Endometrial microvascular endothelial cells (primary cell): ENCODE measurements at regions not wholly inside any gene's neighbourhood (a gene's known extent, or its start where the extent isn't known, plus 50 kb on each side); places are given as distances from the start of the nearest gene placed in this dataset.

ENCODE experiments used
- in situ Hi-C: cut with HindIII; loops from 2 replicates; pipeline ENCODE4 v1.10.0; 2017; ENCODE audit warnings: low sequenced_read_pairs, low pct_unique_long_range_greater_than_20kb; ENCODE audit errors: inconsistent ontology term

DNA sequence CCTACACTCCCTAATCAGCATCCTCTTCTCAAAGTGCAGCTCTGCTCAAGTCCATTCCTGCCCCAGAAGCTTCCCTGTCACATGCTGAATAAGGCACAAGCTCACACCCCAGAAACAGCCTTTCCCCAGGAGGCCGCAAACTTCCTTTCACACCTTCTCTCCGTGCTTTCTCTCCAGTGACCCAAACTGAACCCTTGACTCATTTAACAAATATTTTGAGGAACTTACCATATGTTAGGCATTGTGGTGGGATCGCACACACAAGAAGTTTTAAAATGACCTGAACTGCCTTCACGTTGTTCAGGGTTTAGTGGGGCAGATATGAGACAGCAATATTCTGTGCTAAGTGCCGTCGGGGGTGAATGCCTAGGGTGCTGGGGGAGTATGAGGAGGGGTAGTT is 161.3 kb downstream of the INSIG2 start:
- in situ Hi-C loops, result loop anchor here (25.0 kb wide), 1 partner anchor 613 kb away; no protein-coding TSS in a partner anchor

DNA sequence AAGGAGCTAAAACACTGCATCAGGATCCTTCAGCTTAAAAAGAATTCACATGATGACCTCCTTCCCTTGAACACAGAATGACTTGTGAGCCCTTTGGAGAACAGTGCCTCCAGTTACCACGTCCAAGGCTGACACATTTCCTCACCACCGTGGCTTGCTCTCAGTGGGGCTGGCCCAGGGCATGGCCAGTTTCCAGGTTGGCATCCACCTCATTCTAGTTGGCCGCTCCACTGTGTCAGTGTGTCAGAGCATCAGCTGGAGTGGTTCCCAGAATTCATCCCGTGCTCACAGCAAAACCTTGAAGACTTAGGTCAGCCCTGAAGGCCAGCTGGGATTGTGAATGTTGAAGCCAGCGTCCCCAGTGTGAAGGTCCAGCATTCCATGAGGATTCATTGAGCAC is 158.5 kb downstream of the INSIG2 start:
- in situ Hi-C loops, result loop anchor here (25.0 kb wide), 1 partner anchor 616 kb away; no protein-coding TSS in a partner anchor

DNA sequence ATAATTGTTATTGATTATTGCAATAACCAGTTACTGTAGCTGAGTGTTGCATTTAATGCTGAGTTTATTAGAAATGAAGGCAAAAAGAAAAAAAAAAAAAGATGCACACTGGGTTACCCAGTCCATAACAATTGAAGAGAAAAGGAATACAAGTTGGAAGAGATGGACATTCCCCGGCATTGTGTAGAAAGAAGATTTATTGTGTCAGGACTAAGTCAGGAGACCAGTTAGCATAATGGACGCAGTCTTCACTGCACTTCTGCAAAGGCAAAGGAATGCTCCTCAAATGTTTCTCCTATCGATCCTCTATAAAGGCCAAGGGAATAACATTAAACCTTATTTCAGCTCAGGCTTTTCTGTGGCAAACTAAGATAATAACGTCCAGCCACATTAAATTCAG is 157.8 kb downstream of the INSIG2 start:
- in situ Hi-C loops, result loop anchor here (25.0 kb wide), 1 partner anchor 616 kb away; no protein-coding TSS in a partner anchor

DNA sequence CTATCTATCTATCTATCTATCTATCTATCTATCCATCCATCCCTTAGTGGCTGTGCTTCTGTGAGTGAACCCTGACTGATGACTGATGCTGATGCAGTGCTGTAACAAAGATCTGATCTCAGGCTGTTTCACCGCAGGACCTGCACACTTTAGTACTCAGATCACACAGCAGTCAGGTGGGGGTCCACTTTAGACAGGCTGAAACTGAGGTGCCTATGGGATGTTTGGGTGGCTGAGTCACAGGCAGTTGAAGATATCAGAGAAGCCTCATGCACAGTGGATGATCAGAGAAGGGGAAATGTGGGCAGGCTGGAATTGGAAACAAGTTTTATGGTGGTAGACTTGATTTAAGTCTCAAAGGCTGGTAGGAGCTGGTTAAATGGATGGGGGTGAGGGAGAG is 156.4 kb downstream of the INSIG2 start:
- in situ Hi-C loops, result loop anchor here (25.0 kb wide), 1 partner anchor 618 kb away; no protein-coding TSS in a partner anchor

DNA sequence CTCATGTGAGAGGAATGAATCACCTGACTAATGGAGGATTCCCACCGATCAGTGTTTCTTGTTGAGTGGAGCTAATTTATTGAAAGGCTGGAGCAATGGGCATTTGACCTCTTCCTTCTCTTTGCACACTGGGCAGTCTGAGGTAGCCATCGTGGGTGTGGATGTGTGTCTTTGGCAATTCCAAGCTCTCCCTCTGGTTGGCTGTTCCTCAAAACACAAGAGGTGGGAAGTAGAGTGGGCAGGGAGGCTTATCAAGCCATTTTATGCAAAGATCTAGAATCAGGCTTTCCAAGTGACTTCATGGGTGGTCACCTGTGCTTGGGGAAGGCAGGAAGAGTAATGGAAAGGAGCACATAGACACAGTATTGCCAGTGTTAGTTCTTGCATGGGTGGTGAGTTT is 154.8 kb downstream of the INSIG2 start:
- in situ Hi-C loops, result loop anchor here (25.0 kb wide), 1 partner anchor 619 kb away; no protein-coding TSS in a partner anchor

DNA sequence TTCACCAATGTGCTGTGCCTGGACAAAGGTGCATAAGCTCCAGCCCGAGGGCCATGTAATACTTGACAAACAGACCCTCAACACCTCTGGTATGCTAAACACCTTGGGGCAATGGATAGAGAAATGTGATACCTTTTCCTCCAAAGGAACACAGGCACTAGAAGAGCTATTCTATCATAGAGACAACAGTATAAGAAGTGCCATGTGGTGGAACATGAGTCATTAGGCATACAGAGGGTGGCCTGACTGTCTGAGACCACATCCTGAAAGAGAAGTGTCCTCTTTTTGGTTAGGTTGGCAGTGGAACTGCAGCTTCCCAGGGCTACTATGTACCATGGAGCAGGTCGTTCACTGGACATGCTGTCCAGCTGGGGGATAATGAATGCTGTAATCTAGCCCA is 153.9 kb downstream of the INSIG2 start:
- in situ Hi-C loops, result loop anchor here (25.0 kb wide), 1 partner anchor 620 kb away; no protein-coding TSS in a partner anchor

DNA sequence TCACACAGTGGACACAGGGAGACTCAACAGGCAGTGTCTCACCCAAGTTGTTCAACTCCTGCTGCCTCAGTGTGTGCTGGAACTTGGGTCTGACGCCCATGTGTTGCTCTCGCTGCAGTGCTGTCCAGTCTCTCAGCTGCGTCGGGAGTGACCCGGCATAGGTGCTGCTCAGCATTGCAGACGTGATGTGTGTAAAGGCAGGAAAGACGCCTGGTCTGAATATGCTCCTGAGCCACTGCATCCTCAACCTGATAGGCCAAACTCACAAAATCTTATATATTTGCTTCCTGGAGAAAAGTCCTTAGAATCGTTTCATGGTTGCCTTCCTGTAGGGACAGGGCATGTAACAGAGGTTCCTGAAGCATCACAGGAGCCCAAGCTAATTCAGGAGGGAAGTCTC is 152.9 kb downstream of the INSIG2 start:
- in situ Hi-C loops, result loop anchor here (25.0 kb wide), 1 partner anchor 621 kb away; no protein-coding TSS in a partner anchor

DNA sequence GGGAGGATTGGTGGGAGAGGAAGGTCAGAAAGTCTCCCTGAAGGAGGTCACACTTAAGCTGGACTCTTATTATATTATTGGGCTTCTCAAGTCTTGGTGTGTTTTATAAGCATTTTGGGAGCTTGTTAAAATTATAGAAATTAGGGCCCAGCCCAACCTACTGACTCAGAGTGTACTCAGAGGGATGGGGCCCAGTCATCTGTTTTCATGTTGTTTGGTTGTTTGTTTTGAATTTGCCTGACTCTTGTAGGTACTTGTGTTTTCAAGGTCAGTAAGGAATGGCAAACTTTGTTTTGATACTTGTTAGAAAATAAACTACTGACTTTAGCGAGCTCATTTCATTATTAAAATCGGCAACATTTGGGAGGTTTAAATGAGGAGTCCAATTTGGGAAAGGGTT is 152.0 kb downstream of the INSIG2 start:
- in situ Hi-C loops, result loop anchor here (25.0 kb wide), 1 partner anchor 622 kb away; no protein-coding TSS in a partner anchor

DNA sequence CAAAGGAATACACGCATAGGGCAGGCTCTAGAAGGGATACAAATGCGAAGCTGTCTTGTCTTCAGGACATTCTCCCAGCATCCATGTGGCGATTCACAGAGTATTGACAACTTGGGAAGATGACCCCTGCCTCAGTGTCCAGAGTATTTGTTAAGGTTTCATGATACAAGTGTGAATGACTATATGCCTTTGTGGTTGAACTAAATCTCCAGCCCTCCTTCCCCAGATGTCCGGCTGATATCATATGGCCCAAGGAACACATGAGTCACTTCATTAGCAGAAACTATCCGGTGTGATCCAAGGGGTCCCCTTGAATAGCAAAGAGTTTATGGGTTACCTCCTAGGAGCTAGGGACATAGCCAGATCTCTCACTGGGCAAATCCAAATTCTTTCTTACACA is 151.0 kb downstream of the INSIG2 start:
- in situ Hi-C loops, result loop anchor here (25.0 kb wide), 1 partner anchor 623 kb away; no protein-coding TSS in a partner anchor

DNA sequence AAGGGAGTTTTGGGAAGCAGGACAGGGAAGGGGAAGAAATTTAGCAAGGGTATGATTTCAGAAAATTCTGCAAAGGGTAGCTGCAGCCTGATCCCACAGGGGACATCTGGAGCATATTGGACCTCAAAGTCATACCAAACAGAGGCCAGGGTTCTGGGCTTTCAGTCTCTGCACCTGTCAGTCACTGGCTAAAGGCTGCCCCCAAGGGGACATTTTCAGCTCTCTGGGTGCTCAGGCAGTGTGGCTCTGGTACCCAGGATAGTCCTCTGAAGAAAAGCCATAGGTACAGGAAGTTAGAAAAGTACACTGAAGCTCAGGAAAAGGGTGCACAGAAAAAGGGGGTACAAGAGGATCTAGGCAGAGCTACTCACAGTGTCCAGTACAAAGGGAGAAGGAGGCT is 149.2 kb downstream of the INSIG2 start:
- in situ Hi-C loops, result loop anchor here (25.0 kb wide), 1 partner anchor 625 kb away; no protein-coding TSS in a partner anchor

DNA sequence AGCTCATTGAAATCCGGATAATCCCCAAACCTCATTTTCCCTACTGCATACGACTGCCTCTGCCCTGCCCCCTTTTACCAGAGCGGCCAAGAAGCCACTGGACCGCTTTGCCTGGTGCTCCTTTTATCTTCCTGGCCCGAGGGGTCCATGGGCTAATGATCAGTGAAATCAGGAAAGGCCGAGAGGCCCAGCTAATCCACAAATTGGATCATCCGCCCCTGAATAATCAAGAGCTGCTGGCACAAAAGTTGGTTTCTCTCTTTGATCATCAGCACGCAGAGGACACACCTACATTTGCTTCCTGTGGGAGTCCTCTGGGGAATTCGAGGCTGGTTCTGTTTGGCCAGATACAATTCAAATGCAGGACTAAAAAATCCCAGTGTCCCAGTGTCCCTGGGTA is 144.5 kb downstream of the INSIG2 start:
- in situ Hi-C loops, result loop anchor here (25.0 kb wide), 1 partner anchor 630 kb away; no protein-coding TSS in a partner anchor

DNA sequence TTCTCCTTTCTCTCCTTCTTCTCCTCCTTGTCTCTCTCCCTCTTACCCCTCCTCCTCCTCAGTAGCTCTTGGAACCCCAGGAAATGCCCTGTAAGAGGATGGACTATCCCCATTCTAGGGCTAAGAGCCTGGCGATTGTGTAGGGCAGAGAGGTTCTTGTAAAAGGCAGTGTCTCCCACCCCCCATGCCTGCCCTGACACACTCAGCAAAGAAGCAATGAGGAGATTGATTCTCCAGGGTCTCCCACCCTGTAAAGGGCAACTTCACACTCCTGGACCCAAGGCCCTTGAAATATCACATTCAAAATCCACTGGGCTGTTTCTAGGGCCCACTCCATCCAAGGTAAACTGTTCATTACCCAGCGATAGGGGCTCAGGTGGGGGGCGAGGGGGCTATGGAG is 144.1 kb downstream of the INSIG2 start:
- in situ Hi-C loops, result loop anchor here (25.0 kb wide), 1 partner anchor 630 kb away; no protein-coding TSS in a partner anchor

DNA sequence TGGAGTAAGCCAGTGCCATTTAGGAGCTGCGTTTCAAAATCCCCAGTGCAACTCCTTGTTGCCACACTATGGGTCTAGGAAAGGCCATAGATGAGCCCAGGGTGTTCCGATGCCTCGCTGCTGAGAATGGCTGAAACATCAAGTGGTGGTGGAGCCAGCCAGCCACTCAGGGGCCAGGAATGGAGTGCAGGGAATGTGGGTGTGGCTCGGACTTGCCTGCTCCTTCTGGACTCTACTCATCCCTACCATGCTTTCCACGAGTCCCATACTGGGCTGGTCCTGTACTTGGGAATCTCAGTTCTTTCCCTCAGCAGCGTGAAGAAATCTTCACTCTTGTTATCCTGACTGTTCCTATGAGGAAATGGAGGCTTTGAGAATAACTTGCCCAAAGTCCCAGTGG is 143.5 kb downstream of the INSIG2 start:
- in situ Hi-C loops, result loop anchor here (25.0 kb wide), 1 partner anchor 631 kb away; no protein-coding TSS in a partner anchor

DNA sequence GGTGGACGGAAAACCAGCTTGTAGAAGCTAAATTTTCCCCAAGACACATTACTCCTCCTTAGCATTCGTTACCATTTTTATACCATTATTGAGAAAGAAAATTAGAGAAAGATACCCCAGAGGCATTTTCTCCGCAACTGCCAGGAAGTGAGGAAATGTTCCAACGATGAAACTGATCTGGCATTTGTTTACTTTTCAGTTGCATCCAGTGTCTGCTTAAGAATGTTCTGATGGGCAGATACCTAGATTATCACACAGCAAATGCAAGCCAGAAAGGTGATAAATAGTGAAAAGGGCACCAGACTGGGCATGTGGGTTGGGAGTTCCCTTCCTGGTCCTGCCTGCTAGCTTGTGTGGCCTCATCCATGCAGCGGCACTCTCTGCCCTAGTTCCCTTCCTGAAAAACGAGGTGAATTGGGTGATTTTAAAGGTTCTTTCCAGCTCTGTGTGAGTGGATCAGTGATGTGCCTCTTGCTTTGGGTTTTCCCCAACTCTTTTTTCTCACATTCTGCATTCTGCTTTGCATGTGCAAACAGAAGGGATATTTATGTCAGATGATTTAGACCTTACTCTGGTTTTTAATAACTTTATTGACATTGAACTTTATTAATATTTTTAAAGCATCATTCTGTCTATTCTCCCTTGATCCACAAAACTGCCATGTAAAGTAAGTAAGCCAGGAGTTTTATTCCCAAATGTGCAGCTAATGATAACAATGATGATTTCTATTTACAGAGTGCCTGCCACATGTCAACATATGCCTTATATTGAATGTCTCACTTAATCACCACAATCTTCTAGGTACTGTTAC is 139.6 kb downstream of the INSIG2 start:
- in situ Hi-C loops, result loop anchor here (25.0 kb wide), 1 partner anchor 634 kb away; no protein-coding TSS in a partner anchor

DNA sequence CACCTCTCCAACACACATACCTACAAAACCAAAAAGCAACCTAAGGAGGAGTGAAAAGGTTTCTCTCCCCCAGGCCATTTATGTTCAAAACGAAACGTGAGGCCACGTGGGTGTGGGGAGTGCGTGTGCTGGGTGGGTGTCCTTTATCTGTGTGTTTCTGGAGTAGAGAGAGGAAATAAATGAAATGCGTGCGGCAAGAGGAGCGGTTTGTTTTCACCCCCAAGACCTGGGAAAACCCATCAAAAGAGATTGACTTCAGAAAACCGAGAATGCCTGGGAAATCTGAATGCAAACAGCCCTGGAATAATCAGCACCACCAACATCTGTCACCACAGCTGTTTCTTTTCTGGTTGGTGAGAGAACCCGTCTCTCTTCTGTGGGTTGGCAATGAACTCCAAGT is 137.4 kb downstream of the INSIG2 start:
- in situ Hi-C loops, result loop anchor here (25.0 kb wide), 1 partner anchor 637 kb away; no protein-coding TSS in a partner anchor

DNA sequence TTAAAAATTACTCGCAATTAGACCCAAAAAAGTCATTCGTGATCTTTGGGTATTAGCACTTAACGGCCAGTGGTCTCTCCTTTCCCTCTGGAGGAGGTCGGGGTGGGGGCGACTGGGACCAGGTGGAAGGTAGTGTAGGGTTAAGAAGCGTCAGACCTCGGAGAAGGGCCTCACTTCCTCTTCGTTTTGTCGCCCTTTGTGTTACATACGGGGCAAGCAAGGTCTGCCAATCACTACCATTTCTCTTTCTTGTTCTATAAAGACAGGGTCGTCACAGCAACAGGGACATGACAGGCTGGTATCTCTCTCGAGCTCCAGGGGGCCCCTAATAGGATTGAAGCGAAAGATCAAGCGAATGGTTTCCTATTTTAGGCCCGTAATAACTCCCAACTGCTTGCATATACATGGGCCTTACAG is 136.6 kb downstream of the INSIG2 start:
- in situ Hi-C loops, result loop anchor here (25.0 kb wide), 1 partner anchor 637 kb away; no protein-coding TSS in a partner anchor

DNA sequence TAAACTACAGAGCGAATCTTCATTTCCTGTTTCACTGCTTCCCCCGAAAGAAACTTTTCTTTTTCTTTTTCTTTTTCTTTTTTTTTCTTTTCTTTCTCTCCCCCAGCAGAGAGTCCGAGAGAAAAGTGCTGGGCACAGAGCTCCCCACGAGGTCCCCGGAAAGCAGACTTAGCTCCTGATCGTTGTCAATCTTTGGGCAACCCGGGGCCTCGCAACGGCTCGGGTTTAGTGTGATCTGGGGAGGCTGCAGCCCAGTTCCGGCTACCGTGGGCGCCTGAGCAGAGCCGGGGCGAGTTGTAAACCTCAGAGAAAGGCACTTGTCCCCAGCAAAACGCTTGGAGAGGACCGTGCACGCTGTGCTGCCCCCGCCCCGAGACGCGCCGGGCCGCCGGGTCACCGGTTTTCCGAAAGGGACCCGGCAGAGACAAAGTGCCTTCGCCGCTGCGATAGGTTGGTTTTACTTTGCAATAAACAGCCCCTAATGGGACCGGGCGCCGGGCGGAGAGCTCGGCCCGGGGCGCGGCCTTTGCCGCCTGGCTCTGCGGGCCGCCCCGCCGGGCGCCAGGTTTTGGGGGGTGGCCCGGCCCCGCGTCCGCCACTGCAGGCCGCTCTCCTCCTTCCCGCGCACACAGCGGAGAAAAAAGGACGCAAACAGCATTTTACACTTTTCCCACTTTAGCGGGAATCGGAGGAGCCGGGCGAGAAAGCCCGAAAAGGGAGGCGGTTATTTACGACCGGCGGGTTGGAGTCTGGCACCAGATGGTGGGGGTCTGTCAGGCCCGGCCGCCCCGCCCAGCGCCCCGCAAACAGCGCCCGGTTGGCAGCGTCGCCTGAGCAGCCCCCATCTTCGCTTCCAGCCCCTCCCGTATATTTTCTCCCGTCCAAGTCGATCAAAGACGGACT is 136.0 kb downstream of the INSIG2 start:
- in situ Hi-C loops, result no loop called here

DNA sequence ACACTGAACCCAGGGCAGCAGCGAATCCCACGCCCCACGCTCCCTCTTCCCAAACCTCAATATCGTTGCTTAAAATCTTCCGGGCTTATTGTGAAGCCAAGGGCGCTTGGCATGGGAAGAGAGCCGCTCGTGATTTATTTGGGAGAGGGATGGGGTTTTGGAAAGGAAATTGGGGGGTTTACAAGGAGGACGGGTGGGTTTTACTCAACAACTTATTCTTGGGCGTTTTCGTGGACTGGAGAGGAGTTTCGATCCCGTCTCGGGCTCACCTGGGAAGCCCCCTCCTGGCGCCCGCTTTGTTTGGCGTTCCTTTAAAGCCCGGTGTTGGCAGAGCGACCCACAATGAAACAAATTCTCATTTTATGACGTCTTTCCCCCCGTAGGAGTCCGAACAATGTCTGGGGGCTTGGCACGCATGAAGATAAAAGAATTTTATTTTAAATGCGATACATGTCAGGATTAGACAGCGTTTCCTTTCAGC is 135.3 kb downstream of the INSIG2 start:
- in situ Hi-C loops, result no loop called here
